Mesendoderm (in vitro differentiated cells): ENCODE measurements at regions not wholly inside any gene's neighbourhood (a gene's known extent, or its start where the extent isn't known, plus 50 kb on each side); places are given as distances from the start of the nearest gene placed in this dataset.
"Not testable (repeated sequence)": the region's sequence is repeated elsewhere in the genome, so short reads cannot be mapped to it uniquely, and the experiment has no call there.

Source experiments
- DNase-seq: peaks from one replicate; pipeline ENCODE4 v3.0.0; 2013
- H2AK5ac ChIP-seq: 2 replicates; pipeline ENCODE4 v1.6.1; 2013; ENCODE audit warnings: low read length, inconsistent platforms
- H2BK120ac ChIP-seq: 2 replicates; pipeline ENCODE4 v1.6.1; 2013; ENCODE audit warnings: low read depth, mild to moderate bottlenecking, low read length, moderate library complexity, mixed read lengths
- H2BK15ac ChIP-seq: replicated peaks from 2 replicates; pipeline ENCODE4 v1.6.1; 2013; ENCODE audit warnings: low read depth, mild to moderate bottlenecking, moderate library complexity
- H2BK5ac ChIP-seq: 2 replicates; pipeline ENCODE4 v1.6.1; 2013; ENCODE audit warnings: low read length, inconsistent platforms
- H3K18ac ChIP-seq: 2 replicates; pipeline ENCODE4 v1.6.1; 2013; ENCODE audit warnings: mild to moderate bottlenecking, low read length, mixed read lengths
- H3K23ac ChIP-seq: one replicate; pipeline ENCODE4 v1.6.1; 2013; ENCODE audit warnings: low read length
- H3K27ac ChIP-seq: 2 replicates; pipeline ENCODE4 v1.5.1; 2013; ENCODE audit warnings: low read depth, mild to moderate bottlenecking, inconsistent platforms, low read length, moderate library complexity
- H3K27me3 ChIP-seq: 2 replicates; pipeline ENCODE4 v1.6.1; 2013; ENCODE audit warnings: low read length, control low read depth, mild to moderate bottlenecking, inconsistent platforms; ENCODE audit not compliant: insufficient read depth, poor library complexity
- H3K36me3 ChIP-seq: 2 replicates; pipeline ENCODE4 v1.6.1; 2013; ENCODE audit warnings: low read length, inconsistent platforms; ENCODE audit not compliant: control insufficient read depth, insufficient read depth
- H3K4ac ChIP-seq: one replicate; pipeline ENCODE4 v1.6.1; 2013; ENCODE audit warnings: low read depth, mild to moderate bottlenecking, low read length, moderate library complexity
- H3K4me1 ChIP-seq: 2 replicates; pipeline ENCODE4 v1.6.1; 2013; ENCODE audit warnings: low read depth, low read length, inconsistent platforms; ENCODE audit not compliant: control insufficient read depth
- H3K4me2 ChIP-seq: 2 replicates; pipeline ENCODE4 v1.6.1; 2013; ENCODE audit warnings: low read length
- H3K4me3 ChIP-seq: 2 replicates; pipeline ENCODE4 v1.5.1; 2013; ENCODE audit warnings: mild to moderate bottlenecking, low read length
- H3K56ac ChIP-seq: one replicate; pipeline ENCODE4 v1.6.1; 2013; ENCODE audit warnings: low read length
- H3K79me1 ChIP-seq: 2 replicates; pipeline ENCODE4 v1.6.1; 2013; ENCODE audit warnings: low read length, inconsistent platforms
- H3K79me2 ChIP-seq: 2 replicates; pipeline ENCODE4 v1.6.1; 2013; ENCODE audit warnings: mild to moderate bottlenecking, low read length; ENCODE audit not compliant: control insufficient read depth, insufficient read depth
- H3K9ac ChIP-seq: 2 replicates; pipeline ENCODE4 v1.6.1; 2013; ENCODE audit warnings: low read length, inconsistent platforms
- H4K5ac ChIP-seq: one replicate; pipeline ENCODE4 v1.6.1; 2013; ENCODE audit warnings: low read length
- H4K8ac ChIP-seq: one replicate; pipeline ENCODE4 v1.6.1; 2013; ENCODE audit warnings: low read depth, mild to moderate bottlenecking, control low read depth, low read length, moderate library complexity
- WGBS: extraction: QIAGEN DNeasy Blood & Tissue Kit; methylation state at CpG from one replicate; pipeline ENCODE4 v1.1.7; 2013; ENCODE audit warnings: low lambda C conversion rate, missing lambda C conversion rate; ENCODE audit not compliant: insufficient coverage; ENCODE audit errors: extremely low coverage; 5-methylcytosine and 5-hydroxymethylcytosine counted together

DNA sequence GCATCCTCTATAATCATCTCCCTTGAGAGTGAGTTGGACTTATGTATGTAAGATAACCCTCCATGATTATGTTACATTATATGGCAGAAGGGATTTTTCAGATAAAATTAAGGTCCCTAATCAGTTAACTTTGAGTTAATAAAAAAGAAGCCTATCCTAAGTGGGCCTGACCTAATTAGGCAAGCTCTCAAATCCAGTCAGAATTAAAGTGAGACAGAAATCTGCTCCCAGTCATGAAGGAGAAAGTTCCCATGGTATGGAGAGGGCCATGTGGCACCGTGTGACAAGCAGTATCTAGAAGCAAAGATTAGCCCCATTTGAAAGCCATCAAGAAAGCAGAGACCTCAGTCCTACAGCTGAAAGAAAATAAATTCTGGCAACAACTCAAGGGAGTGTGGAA is 202.4 kb downstream of the PRELID2 start:
- Histone ChIP-seq H3K27me3 (no peaks in the 10 kb centered on the region), H2AK5ac (no peak overlapping the region), H3K4me1 (no peaks in the 10 kb centered on the region), H4K8ac (no peak overlapping the region), H3K79me1 (no peaks in the 10 kb centered on the region), H3K4me3 (no peak overlapping the region), H2BK5ac (no peak overlapping the region), H3K56ac (no peak overlapping the region), H3K23ac (no peak overlapping the region), H3K9ac (no peak overlapping the region), H3K79me2 (no peaks in the 10 kb centered on the region), H3K27ac (no peak overlapping the region), H3K18ac (no peak overlapping the region), H2BK15ac (no peak overlapping the region), H3K4ac (no peak overlapping the region), H3K4me2 (no peak overlapping the region), H3K36me3 (no peaks in the 10 kb centered on the region), H4K5ac (no peak overlapping the region), H2BK120ac (no peak overlapping the region)
- no CpG with 5 or more reads among the region's 1 CpG for WGBS
- no peak for DNase-seq

DNA sequence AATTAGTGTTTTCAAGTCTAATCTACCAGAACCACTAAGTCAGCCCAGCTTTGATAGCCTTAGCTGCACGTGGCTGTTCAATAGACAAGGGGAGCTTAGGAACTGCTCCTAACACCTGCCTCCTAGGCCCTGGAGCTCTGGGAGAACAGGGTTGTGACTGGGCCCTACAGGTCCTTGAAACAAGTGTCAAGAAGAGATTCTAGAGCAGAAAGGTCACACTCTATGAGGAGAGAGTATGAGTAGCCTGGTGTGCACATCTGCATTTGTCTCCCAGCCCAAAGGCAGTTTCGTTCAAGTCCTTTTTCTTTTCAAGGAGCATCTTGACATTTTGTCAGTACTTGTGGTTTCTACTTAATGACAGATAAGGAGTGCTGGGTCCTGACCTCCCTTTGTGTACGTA is 206.1 kb downstream of the PRELID2 start:
- Histone ChIP-seq H2BK120ac (no peak overlapping the region), H3K4me1 (no peaks in the 10 kb centered on the region), H3K4me2 (no peak overlapping the region), H2BK5ac (no peak overlapping the region), H2AK5ac (no peak overlapping the region), H3K4me3 (no peak overlapping the region), H4K8ac (no peak overlapping the region), H4K5ac (no peak overlapping the region), H3K27me3 (no peaks in the 10 kb centered on the region), H3K56ac (no peak overlapping the region), H3K36me3 (no peaks in the 10 kb centered on the region), H3K79me2 (no peaks in the 10 kb centered on the region), H3K27ac (no peak overlapping the region), H3K79me1 (no peaks in the 10 kb centered on the region), H3K23ac (no peak overlapping the region), H3K18ac (no peak overlapping the region), H3K4ac (no peak overlapping the region), H2BK15ac (no peak overlapping the region), H3K9ac (no peak overlapping the region)
- no CpG with 5 or more reads among the region's 3 CpGs for WGBS
- no peak for DNase-seq

DNA sequence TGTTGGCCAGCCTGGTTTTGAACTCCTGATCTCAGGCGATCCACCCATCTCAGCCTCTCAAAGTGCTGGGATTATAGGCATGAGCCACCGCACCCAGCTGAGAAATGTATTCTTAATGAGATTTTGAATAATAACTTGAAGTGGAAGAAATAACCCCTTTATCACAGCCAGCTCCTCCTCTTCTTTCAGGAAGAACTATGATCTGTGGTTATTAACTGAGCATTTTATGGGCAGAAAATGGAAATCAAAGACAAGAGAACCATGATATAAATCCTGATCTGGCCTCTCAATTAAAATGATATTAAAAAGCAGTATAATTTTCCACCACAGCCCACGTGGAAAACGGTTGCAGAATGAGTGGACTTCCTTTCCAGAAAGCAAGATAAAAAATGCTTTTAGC is 206.6 kb downstream of the PRELID2 start:
- Histone ChIP-seq H3K4me2 (no peak overlapping the region), H3K79me2 (no peaks in the 10 kb centered on the region), H3K4ac (no peak overlapping the region), H3K23ac (no peak overlapping the region), H3K36me3 (no peaks in the 10 kb centered on the region), H4K5ac (no peak overlapping the region), H3K9ac (no peak overlapping the region), H3K56ac (no peak overlapping the region), H2AK5ac (no peak overlapping the region), H2BK120ac (no peak overlapping the region), H3K4me3 (no peak overlapping the region), H3K27ac (no peak overlapping the region), H2BK15ac (no peak overlapping the region), H3K18ac (no peak overlapping the region), H3K79me1 (no peaks in the 10 kb centered on the region), H3K4me1 (no peaks in the 10 kb centered on the region), H2BK5ac (no peak overlapping the region), H4K8ac (no peak overlapping the region), H3K27me3 (no peaks in the 10 kb centered on the region)
- no peak for DNase-seq
- WGBS = no CpG with 5 or more reads among the region's 4 CpGs

DNA sequence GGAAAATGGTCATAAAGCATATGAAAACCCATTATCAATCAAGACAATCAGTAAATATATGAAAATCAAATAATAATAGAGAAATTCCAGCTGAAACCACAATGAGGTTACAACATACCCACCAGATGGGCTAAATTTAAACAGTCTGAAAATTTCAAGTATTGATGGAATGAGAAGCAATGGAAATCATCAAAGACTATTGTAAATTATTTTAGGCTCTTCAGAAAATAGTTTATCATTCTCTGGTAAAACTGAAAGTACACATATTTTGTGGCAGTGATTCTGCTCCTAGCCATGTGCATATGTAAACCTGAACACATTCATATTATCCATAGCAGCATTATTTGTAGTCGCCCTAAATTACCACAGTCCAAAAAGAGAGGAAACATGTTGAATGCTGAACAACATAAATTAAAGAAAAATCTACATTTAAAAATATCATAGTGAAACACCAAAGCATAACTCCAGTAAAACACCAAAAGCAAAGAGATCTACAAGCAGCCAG is 215.3 kb downstream of the PRELID2 start:
- DNase-seq = no peak
- no CpG with 5 or more reads among the region's 1 CpG for WGBS
- H3K36me3 ChIP-seq = no peaks in the 10 kb centered on the region
- H3K56ac ChIP-seq = no peak overlapping the region
- H3K4me2 ChIP-seq = no peak overlapping the region
- no peak overlapping the region for H2AK5ac ChIP-seq
- no peak overlapping the region for H3K4me3 ChIP-seq
- no peaks in the 10 kb centered on the region for H3K4me1 ChIP-seq
- no peak overlapping the region for H2BK120ac ChIP-seq
- no peak overlapping the region for H2BK15ac ChIP-seq
- no peaks in the 10 kb centered on the region for H3K27me3 ChIP-seq
- no peak overlapping the region for H3K4ac ChIP-seq
- no peaks in the 10 kb centered on the region for H3K79me1 ChIP-seq
- no peak overlapping the region for H3K18ac ChIP-seq
- H2BK5ac ChIP-seq = no peak overlapping the region
- H3K9ac ChIP-seq = no peak overlapping the region
- no peak overlapping the region for H3K23ac ChIP-seq
- H4K5ac ChIP-seq = no peak overlapping the region
- H3K79me2 ChIP-seq = no peaks in the 10 kb centered on the region
- H3K27ac ChIP-seq = no peak overlapping the region
- no peak overlapping the region for H4K8ac ChIP-seq

DNA sequence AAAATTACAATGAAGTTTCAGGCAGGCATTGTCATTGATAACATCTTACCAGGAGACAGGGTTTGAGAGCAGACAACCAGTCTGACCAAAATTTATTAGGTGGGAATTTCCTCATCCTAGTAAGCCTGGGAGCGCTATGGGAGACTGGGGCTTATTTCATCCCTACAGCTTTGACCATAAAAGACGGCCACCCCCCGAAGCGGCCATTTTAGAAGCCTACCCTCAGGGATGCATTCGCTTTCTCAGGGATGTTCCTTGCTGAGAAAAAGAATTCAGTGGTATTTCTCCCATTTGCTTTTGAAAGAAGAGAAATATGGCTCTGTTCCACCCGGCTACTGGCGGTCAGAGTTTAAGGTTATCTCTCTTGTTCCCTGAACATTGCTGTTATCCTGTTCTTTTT is 218.4 kb downstream of the PRELID2 start:
- H2BK120ac ChIP-seq, H3K27me3 ChIP-seq, H3K23ac ChIP-seq, H3K79me1 ChIP-seq, H3K4ac ChIP-seq, DNase-seq, H3K4me2 ChIP-seq, H3K9ac ChIP-seq, H3K36me3 ChIP-seq, H3K4me3 ChIP-seq, H3K27ac ChIP-seq, H4K8ac ChIP-seq, H3K4me1 ChIP-seq, H2BK5ac ChIP-seq, H4K5ac ChIP-seq, H3K18ac ChIP-seq, H3K79me2 ChIP-seq, H3K56ac ChIP-seq, H2BK15ac ChIP-seq, H2AK5ac ChIP-seq: not testable (repeated sequence)
- WGBS = no CpG with 5 or more reads among the region's 7 CpGs

DNA sequence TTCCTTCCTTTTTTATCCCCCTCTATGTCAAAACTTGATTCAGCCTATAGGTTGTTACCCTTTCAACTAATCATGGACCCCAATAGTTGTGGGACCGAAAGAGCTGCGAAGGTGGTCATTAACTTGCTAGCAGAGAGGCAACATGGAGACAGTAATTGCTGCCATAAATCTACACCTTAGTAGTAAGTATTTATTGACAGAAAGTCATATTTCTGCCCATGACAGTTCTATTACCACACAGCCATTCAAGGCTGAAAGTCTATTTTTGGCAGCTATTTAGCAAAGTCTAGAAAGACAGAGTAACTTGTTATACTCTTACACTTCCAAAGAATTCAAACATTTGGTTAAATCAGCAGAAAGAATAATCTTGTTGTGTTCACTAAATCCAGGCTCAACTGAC is 236.2 kb downstream of the PRELID2 start:
- H3K9ac ChIP-seq = no peak overlapping the region
- WGBS = no CpG with 5 or more reads among the region's 2 CpGs
- H3K79me1 ChIP-seq = no peaks in the 10 kb centered on the region
- no peak overlapping the region for H3K23ac ChIP-seq
- H2AK5ac ChIP-seq = no peak overlapping the region
- no peaks in the 10 kb centered on the region for H3K27me3 ChIP-seq
- no peak overlapping the region for H3K27ac ChIP-seq
- no peak overlapping the region for H3K4me3 ChIP-seq
- H3K4ac ChIP-seq = no peak overlapping the region
- H2BK120ac ChIP-seq = no peak overlapping the region
- no peak overlapping the region for H3K56ac ChIP-seq
- no peak overlapping the region for H2BK15ac ChIP-seq
- no peak for DNase-seq
- H4K8ac ChIP-seq = no peak overlapping the region
- no peaks in the 10 kb centered on the region for H3K36me3 ChIP-seq
- H2BK5ac ChIP-seq = no peak overlapping the region
- H4K5ac ChIP-seq = no peak overlapping the region
- no peak overlapping the region for H3K18ac ChIP-seq
- no peak overlapping the region for H3K4me2 ChIP-seq
- no peaks in the 10 kb centered on the region for H3K79me2 ChIP-seq
- H3K4me1 ChIP-seq = no peaks in the 10 kb centered on the region
